ENCODE measurements at regions not wholly inside any gene's neighbourhood (a gene's known extent, or its start where the extent isn't known, plus 50 kb on each side); places are given as distances from the start of the nearest gene placed in this dataset.

DNA sequence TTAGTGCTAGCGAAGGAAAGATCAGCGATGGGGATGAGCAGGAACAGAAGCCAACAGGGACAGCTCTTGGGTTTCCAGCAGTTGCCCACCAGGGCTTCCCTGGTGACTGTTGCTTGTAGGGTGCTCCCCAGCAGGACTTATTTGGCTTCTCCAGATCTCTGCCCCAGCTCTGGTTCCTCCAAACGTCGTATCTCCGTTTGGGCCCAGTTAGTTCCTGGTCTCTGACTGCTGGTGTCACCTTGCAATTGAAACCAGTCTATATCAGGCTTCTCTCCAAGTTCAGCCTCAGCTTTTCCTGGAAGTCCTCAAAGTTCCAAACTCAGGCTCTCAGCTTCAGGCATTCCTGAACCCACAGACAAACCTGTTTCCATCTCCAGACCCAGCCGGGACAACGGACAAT lies 70.8 kb upstream of the NXT1 start:
- no peak for TF ChIP-seq CTCF (conservative IDR thresholded peaks at IDR 0.05 in 1 of 2, IDR thresholded peaks at IDR 0.05 in 1 of 2; ENCODE audit: extremely low read depth in 1 of 2, insufficient read depth in 1 of 2, low read depth in 1 of 2, low read length in 2 of 2)
- TF ChIP-seq EZH2 (IDR thresholded peaks at IDR 0.05; ENCODE audit: borderline replicate concordance, low read length): no peak

Measured in mammary epithelial cell (primary cell).